HEK293 (cell line): ENCODE measurements at regions not wholly inside any gene's neighbourhood (a gene's known extent, or its start where the extent isn't known, plus 50 kb on each side); places are given as distances from the start of the nearest gene placed in this dataset.

Experiments used
- CTCF ChIA-PET: fragments of 350-600 bp; formaldehyde crosslinking; extraction: SDS; loops from one replicate; lab custom pipeline; 2021; ENCODE audit warnings: antibody characterized with exemption; lab: Yijun Ruan, JAX
- POLR2A ChIA-PET: fragments of 300-600 bp; formaldehyde crosslinking; extraction: SDS; loops from one replicate; lab custom pipeline; 2020; ENCODE audit warnings: antibody characterized with exemption, inconsistent platforms; lab: Yijun Ruan, JAX
- H3K27ac ChIP-seq: fragments of 200-500 bp; sonication (Bioruptor generic); 2 replicates; pipeline ENCODE4 v1.5.1; 2014; ENCODE audit warnings: low read depth, low read length, control low read depth, inconsistent platforms; ENCODE audit errors: extremely low read depth
- H3K36me3 ChIP-seq, 2 experiments: fragments of 200-500 bp in 1 of 2; sonication (Bioruptor generic) in 1 of 2; 1 replicate in 1 of 2; 2 replicates in 1 of 2; pipeline ENCODE4 v1.5.1; 2014 to 2017; ENCODE audit warnings: inconsistent platforms in 2 of 2, low read length in 2 of 2; ENCODE audit not compliant: control insufficient read depth in 2 of 2, insufficient read depth in 1 of 2
- H3K4me1 ChIP-seq: fragments of 200-500 bp; sonication (Bioruptor generic); 2 replicates; pipeline ENCODE4 v1.5.1; 2014; ENCODE audit warnings: mild to moderate bottlenecking, low read length, inconsistent platforms; ENCODE audit not compliant: control insufficient read depth, insufficient read depth
- H3K4me3 ChIP-seq: 2 replicates; pipeline ENCODE4 v1.5.1; 2011; ENCODE audit warnings: low read depth, mild to moderate bottlenecking, control low read depth, low read length, moderate library complexity
- H3K9me3 ChIP-seq: fragments of 200-500 bp; sonication (Bioruptor generic); 2 replicates; pipeline ENCODE4 v1.5.1; 2014; ENCODE audit warnings: low read depth, low read length, inconsistent platforms; ENCODE audit not compliant: control insufficient read depth, insufficient read depth
- ELK4 ChIP-seq: IDR thresholded peaks from 2 replicates; pipeline ENCODE4 v1.6.1; 2011; ENCODE audit warnings: mild to moderate bottlenecking, low read depth, low read length, borderline replicate concordance
- KLF8 ChIP-seq: fragments of 450-650 bp; formaldehyde crosslinking; IDR thresholded peaks from 2 replicates; pipeline ENCODE4 v1.5.1; 2016; ENCODE audit warnings: missing biosample characterization, missing genetic modification characterization
- SALL2 ChIP-seq: fragments of 450-650 bp; formaldehyde crosslinking; IDR thresholded peaks from 2 replicates; pipeline ENCODE4 v1.5.0; 2017; ENCODE audit warnings: missing biosample characterization, mild to moderate bottlenecking, missing genetic modification characterization, borderline replicate concordance
- ZNF114 ChIP-seq: fragments of 450-650 bp; formaldehyde crosslinking; IDR thresholded peaks from 2 replicates; pipeline ENCODE4 v1.5.0; 2017; ENCODE audit warnings: missing biosample characterization, missing genetic modification characterization
- ZNF138 ChIP-seq: fragments of 450-650 bp; formaldehyde crosslinking; IDR thresholded peaks from 2 replicates; pipeline ENCODE4 v1.5.1; 2016; ENCODE audit warnings: missing biosample characterization, missing genetic modification characterization, borderline replicate concordance
- ZNF324 ChIP-seq: fragments of 450-650 bp; formaldehyde crosslinking; IDR thresholded peaks from 2 replicates; pipeline ENCODE4 v1.5.1; 2016; ENCODE audit warnings: missing biosample characterization, missing genetic modification characterization
- ZNF335 ChIP-seq: fragments of 450-650 bp; formaldehyde crosslinking; conservative IDR thresholded peaks from 2 replicates; pipeline ENCODE4 v1.5.1; 2016; ENCODE audit warnings: missing biosample characterization, missing genetic modification characterization
- ZNF513 ChIP-seq: fragments of 450-650 bp; IDR thresholded peaks from 2 replicates; pipeline ENCODE4 v1.5.1; 2018; ENCODE audit warnings: missing biosample characterization, missing genetic modification characterization
- ZNF561 ChIP-seq: fragments of 450-650 bp; IDR thresholded peaks from 2 replicates; pipeline ENCODE4 v1.5.1; 2018; ENCODE audit warnings: missing biosample characterization, missing genetic modification characterization, borderline replicate concordance
- ZNF610 ChIP-seq: fragments of 450-650 bp; formaldehyde crosslinking; IDR thresholded peaks from 2 replicates; pipeline ENCODE4 v1.5.1; 2016; ENCODE audit warnings: missing biosample characterization, missing genetic modification characterization, borderline replicate concordance
- ZNF624 ChIP-seq: fragments of 450-650 bp; formaldehyde crosslinking; IDR thresholded peaks from 2 replicates; pipeline ENCODE4 v1.5.1; 2017; ENCODE audit warnings: missing biosample characterization, missing genetic modification characterization
- ZNF670 ChIP-seq: fragments of 450-650 bp; formaldehyde crosslinking; IDR thresholded peaks from 2 replicates; pipeline ENCODE4 v1.5.1; 2016; ENCODE audit warnings: missing biosample characterization, missing genetic modification characterization, low read depth
- TF ChIP-seq, protein P1 (sequence below): fragments of 450-650 bp; formaldehyde crosslinking; IDR thresholded peaks from 2 replicates; pipeline ENCODE4 v1.5.1; 2016; ENCODE audit warnings: missing biosample characterization, missing genetic modification characterization
- TF ChIP-seq, protein P2 (sequence below): fragments of 450-650 bp; formaldehyde crosslinking; IDR thresholded peaks from 2 replicates; pipeline ENCODE4 v1.5.1; 2017; ENCODE audit warnings: missing biosample characterization, missing genetic modification characterization
- TF ChIP-seq, protein P3 (sequence below): fragments of 450-650 bp; formaldehyde crosslinking; IDR thresholded peaks from 2 replicates; pipeline ENCODE4 v1.5.1; 2016; ENCODE audit warnings: missing biosample characterization, missing genetic modification characterization

GRCh38 chr4:27592738-27593137 is 732.1 kb downstream of the STIM2 start (continued):
- TF ChIP-seq, protein P1, sequence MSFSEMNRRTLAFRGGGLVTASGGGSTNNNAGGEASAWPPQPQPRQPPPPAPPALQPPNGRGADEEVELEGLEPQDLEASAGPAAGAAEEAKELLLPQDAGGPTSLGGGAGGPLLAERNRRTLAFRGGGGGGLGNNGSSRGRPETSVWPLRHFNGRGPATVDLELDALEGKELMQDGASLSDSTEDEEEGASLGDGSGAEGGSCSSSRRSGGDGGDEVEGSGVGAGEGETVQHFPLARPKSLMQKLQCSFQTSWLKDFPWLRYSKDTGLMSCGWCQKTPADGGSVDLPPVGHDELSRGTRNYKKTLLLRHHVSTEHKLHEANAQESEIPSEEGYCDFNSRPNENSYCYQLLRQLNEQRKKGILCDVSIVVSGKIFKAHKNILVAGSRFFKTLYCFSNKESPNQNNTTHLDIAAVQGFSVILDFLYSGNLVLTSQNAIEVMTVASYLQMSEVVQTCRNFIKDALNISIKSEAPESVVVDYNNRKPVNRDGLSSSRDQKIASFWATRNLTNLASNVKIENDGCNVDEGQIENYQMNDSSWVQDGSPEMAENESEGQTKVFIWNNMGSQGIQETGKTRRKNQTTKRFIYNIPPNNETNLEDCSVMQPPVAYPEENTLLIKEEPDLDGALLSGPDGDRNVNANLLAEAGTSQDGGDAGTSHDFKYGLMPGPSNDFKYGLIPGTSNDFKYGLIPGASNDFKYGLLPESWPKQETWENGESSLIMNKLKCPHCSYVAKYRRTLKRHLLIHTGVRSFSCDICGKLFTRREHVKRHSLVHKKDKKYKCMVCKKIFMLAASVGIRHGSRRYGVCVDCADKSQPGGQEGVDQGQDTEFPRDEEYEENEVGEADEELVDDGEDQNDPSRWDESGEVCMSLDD: no peak

- no peaks in the 10 kb centered on the region for H3K4me1 ChIP-seq
- CTCF ChIA-PET: no interaction called here
- POLR2A ChIA-PET: no interaction called here
- TF ChIP-seq SALL2: no peak
- no peak for TF ChIP-seq ZNF114 (tag by site-specific recombination)
- TF ChIP-seq, protein P2, sequence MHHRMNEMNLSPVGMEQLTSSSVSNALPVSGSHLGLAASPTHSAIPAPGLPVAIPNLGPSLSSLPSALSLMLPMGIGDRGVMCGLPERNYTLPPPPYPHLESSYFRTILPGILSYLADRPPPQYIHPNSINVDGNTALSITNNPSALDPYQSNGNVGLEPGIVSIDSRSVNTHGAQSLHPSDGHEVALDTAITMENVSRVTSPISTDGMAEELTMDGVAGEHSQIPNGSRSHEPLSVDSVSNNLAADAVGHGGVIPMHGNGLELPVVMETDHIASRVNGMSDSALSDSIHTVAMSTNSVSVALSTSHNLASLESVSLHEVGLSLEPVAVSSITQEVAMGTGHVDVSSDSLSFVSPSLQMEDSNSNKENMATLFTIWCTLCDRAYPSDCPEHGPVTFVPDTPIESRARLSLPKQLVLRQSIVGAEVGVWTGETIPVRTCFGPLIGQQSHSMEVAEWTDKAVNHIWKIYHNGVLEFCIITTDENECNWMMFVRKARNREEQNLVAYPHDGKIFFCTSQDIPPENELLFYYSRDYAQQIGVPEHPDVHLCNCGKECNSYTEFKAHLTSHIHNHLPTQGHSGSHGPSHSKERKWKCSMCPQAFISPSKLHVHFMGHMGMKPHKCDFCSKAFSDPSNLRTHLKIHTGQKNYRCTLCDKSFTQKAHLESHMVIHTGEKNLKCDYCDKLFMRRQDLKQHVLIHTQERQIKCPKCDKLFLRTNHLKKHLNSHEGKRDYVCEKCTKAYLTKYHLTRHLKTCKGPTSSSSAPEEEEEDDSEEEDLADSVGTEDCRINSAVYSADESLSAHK (tag by site-specific recombination): no peak
- TF ChIP-seq ZNF624 (tag by site-specific recombination): no peak
- TF ChIP-seq ZNF610: no peak
- no peak for TF ChIP-seq ZNF561 (tag by site-specific recombination)
- no peaks in the 10 kb centered on the region for H3K36me3 ChIP-seq
- H3K9me3 ChIP-seq: no peaks in the 10 kb centered on the region
- no peak overlapping the region for H3K27ac ChIP-seq
- no peak overlapping the region for H3K4me3 ChIP-seq
Measured at GRCh38 chr4:27594922-27595321, 734.3 kb downstream of the STIM2 start.

DNA sequence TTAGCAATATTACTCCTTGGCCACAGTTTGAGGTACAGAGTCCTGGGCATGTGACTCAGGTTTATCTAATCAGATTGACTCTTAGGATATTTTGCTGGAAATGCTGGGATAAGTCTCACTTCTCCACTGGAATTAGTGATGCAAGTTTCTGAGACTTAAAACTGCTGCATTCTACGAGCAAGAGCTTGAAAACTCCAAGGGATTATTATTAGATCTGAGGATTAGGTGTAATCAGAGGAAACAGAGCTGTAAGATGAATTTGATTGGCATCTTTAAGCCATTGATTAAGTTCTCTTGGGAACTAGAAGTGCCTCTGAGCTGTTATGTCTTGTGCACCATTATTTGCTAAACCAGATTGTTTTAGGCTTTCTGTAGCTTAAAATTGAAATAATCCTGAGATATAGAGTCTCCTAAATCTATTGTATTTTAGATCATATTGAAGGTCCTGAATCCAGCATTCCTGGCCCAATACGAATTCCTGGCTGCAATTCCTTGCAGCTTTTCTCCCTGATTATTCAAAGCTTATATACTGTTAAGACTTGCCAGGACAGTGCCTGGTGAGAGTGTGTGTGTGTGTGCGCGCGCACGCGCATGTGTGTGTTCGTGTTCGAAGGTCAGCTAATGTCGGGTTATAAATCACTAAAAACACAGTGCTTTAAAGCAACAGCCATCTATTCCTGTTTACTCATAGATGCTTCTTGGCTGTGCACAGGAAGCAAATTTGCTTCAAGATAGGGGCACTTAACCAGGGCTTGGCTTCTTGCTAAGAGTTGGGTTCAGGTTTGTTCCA is 735.1 kb downstream of the STIM2 start:
- TF ChIP-seq KLF8 (no peak), ZNF324 (no peak), ZNF138 (tag by site-specific recombination) (no peak), ZNF670 (no peak), ZNF335 (no peak)
- TF ChIP-seq, protein P3, sequence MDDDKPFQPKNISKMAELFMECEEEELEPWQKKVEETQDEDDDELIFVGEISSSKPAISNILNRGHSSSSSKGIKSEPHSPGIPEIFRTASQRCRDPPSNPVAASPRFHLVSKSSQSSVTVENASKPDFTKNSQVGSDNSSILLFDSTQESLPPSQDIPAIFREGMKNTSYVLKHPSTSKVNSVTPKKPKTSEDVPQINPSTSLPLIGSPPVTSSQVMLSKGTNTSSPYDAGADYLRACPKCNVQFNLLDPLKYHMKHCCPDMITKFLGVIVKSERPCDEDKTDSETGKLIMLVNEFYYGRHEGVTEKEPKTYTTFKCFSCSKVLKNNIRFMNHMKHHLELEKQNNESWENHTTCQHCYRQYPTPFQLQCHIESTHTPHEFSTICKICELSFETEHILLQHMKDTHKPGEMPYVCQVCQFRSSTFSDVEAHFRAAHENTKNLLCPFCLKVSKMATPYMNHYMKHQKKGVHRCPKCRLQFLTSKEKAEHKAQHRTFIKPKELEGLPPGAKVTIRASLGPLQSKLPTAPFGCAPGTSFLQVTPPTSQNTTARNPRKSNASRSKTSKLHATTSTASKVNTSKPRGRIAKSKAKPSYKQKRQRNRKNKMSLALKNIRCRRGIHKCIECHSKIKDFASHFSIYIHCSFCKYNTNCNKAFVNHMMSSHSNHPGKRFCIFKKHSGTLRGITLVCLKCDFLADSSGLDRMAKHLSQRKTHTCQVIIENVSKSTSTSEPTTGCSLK (tag by site-specific recombination): no peak
- Histone ChIP-seq H3K36me3 (no peaks in the 10 kb centered on the region), H3K4me3 (no peak overlapping the region), H3K9me3 (no peaks in the 10 kb centered on the region), H3K4me1 (no peaks in the 10 kb centered on the region), H3K27ac (no peak overlapping the region)
- ChIA-PET POLR2A (no interaction called here), CTCF (no interaction called here)

DNA sequence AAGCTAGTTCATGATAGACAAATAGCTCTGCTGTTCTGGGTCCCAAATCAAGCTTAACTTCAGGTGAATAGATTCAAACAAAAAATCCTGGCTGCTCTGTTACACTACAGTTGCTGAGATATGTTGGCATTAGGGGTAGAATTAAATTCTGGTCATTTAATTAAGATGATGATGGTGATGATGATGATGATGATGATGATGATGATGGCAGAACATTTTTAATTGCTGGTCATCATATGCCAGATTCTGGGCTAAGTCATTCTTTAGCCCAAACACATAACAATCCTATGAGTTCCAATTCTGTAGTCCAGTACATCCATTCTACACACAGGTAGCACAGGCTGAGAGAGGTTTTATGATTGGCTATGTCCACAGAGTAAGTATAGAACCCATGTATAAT is 741.5 kb downstream of the STIM2 start:
- Histone ChIP-seq H3K4me1 (no peaks in the 10 kb centered on the region), H3K27ac (no peak overlapping the region), H3K36me3 (no peaks in the 10 kb centered on the region), H3K4me3 (no peak overlapping the region), H3K9me3 (no peaks in the 10 kb centered on the region)
- POLR2A ChIA-PET: no interaction called here
- CTCF ChIA-PET: no interaction called here
- TF ChIP-seq ZNF513 (tag by site-specific recombination) (peak; percentile 66), ELK4 (no peak)
